ENCODE measurements at regions not wholly inside any gene's neighbourhood (a gene's known extent, or its start where the extent isn't known, plus 50 kb on each side); places are given as distances from the start of the nearest gene placed in this dataset.
A peak's percentile ranks its signal among the peaks of the same experiment; 100 is the strongest.

- no peak for FAIRE-seq
Observed at GRCh38 chr13:63209330-63210017, 1793.8 kb upstream of the PCDH20 start.

DNA sequence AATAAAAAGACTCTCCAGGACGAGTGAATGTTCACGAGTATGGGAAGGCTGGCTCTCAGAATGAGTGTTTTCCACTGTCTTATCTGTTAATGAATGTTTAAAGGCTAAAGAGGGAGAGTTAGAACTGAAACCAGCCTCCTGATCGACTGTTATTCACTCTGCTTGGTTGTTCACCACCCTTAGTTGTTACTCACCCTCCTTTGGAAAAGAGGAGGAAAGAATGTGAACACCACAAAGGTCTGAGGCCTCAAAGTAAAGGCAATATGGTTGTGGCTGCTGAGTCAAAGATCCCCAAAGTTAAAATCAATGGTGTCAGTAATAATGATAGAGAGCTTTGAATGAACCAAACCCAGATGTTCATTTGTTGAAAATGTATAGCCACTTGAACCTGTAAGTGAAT is 1793.2 kb upstream of the PCDH20 start:
- no peak for FAIRE-seq

- FAIRE-seq, result no peak
Observed at GRCh38 chr13:63206461-63206860, 1790.8 kb upstream of the PCDH20 start.

DNA sequence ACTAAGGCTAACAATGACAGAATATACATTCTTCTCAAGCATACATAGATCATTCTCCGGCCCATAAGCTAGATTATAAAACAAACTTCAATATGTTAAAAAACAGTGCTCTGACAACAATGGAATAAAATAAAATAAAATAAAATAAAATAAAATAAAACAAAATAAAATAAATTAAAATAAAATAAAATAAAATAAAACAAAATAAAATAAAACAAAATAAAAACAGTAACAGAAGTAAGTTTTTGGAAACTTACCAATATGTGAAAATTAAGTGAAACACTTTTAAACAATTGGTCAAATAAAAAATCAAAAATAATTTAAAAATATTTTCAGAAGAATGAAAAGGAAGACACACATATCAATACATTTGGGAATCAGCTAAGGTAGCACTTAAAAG is 1785.8 kb upstream of the PCDH20 start:
- peak; percentile 83 for FAIRE-seq

GRCh38 chr13:63199508-63199907 is 1783.9 kb upstream of the PCDH20 start:
- no peak for FAIRE-seq

GRCh38 chr13:63198071-63198470 is 1782.4 kb upstream of the PCDH20 start:
- FAIRE-seq, result no peak

DNA sequence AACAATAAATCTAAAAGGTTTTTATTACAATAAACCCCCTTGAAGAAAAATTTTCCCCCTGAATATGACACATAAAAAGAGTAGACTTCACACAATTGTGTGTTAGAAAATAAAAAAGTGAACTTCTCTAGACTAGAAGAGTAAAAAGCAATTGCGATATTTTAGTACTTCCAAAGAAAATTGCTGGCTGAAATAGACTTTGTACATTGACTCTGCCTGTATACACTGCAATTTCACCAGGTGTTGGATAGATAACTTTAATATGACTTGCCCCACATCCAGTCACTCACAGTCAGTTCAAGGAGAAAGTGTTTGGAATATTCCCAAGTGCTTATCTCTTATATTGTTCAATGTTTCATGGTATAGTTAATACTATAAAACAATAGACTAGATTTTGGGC is 1780.1 kb upstream of the PCDH20 start:
- FAIRE-seq, result no peak

- FAIRE-seq, result no peak
Observed at GRCh38 chr13:63190742-63191141, 1775.1 kb upstream of the PCDH20 start.

- FAIRE-seq, result no peak
Observed at GRCh38 chr13:63190219-63190618, 1774.6 kb upstream of the PCDH20 start.

DNA sequence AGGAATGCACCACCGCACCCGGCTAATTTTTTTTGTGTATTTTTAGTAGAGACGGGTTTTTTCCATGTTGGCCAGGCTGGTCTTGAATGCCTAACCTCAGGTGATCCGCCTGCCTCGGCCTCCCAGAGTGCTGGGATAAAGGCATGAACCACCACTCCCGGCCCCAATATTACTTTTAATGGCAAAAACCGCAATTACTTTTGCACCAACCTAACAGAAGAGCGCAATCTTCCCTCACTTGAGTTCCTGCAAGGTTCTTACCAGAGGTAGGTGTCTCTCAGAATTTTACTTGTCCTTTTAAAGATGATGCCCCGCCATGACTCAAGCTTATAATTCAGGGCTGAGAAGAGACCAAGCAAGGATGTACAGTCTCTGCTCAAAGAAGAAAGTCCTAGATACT is 1774.1 kb upstream of the PCDH20 start:
- FAIRE-seq, result no peak

GRCh38 chr13:63184693-63185092 is 1769.0 kb upstream of the PCDH20 start:
- FAIRE-seq, result no peak

DNA sequence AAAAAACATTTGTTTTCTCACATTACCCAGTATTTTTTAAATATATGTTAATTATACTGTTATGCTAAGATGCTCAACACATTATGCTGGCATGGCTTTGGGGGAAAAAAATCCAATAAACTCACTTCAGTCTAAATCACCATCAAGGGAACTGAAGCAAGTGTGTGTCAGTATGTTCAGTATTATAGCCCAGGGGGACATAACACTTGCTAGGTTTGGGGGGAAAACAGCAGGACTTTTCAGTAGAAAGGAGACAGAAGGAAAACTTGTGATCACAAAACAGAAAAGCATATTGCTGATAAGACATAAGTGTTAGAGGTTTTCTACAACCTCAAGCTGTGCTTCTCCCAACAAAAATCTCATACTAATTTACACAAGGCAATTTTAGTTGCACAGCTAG is 1759.9 kb upstream of the PCDH20 start:
- no peak for FAIRE-seq

DNA sequence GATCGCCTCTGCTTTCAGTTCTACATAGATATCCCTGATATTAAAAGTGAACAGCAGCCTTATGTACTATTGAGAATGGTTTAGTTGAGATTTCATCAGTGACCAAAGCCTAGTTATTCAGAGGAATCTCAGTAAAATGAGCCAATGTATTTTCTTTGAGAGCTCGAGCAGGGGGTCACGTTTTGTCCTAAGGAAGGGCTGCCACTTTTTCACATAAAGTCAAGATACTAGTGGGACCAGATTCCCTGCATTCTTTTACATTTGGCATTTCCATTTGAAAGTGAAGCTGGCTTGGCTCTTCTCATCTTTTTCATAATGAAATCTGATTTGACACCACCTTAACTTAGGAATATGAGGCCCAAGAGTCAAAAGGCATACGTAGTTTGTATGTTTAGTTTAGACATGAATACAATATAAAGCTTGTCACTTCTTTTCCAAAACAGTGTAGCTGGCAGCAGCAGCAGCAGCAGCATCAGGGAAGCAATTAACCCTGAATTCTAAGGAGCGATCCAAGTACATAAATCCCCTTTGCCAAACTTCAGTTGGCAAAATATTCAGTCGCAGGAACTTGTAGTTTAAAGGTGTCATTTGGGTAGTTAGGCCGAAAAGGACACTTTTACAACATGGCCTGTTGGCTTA is 1752.2 kb upstream of the PCDH20 start:
- no peak for FAIRE-seq

- FAIRE-seq, result no peak
Observed at GRCh38 chr13:63166345-63166744, 1750.7 kb upstream of the PCDH20 start.

DNA sequence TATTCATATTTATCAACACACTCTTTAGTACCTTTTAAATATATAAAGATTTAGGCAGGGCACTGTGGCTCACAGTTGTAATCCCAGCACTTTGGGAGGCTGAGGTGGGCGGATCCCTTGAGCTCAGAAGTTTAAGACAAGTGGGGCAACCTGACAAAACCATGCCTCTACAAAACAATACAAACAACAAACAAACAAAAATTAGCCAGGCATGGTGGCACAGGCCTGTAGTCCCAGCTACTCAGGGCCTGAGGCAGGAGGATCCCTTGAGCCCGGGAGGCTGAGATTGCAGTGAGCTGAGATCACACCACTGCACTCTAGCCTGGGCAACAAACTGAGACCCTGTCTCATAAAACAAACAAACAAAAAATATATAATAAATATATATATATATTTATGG is 1748.3 kb upstream of the PCDH20 start:
- no peak for FAIRE-seq

GRCh38 chr13:63161219-63161618 is 1745.6 kb upstream of the PCDH20 start:
- no peak for FAIRE-seq

DNA sequence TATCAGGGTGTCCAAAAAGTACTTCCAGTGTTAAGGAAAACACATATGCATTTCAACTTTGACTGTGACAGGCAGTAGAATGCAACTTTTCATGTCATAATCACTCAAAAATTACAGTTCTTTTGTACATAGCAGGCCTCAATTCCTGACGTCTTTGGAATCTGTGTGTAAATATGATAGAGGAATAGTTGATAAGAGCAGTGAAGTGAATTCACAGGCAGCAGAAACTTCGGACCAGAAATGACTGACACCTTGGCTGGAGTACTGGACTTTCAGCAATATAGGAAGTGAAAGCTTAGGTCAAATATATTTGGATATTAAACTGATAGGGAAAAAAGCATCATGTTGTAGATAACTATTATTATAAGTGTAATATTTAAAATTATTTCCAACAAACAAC is 1741.2 kb upstream of the PCDH20 start:
- no peak for FAIRE-seq

- no peak for FAIRE-seq
Observed at GRCh38 chr13:63149375-63149774, 1733.7 kb upstream of the PCDH20 start.

DNA sequence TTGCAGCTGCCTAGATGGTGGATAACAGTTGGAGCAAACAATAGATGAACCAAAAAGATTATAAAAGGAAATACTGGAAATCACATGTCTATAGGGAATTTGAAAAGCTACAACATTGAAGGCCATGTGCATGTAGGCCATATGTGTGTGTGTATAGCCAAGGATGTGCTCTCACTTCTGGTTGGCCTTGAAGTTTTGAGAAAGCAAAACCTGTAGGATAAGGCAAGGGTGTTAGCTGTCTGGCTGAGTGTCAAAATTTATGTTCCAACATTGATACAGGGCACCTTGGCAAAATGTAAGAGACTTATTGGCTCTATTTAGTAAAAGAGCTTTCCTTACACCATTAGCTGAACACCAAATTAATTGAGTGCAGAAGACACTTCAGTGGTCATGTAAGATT is 1723.6 kb upstream of the PCDH20 start:
- no peak for FAIRE-seq

GRCh38 chr13:63129995-63130394 is 1714.3 kb upstream of the PCDH20 start:
- FAIRE-seq, result no peak

DNA sequence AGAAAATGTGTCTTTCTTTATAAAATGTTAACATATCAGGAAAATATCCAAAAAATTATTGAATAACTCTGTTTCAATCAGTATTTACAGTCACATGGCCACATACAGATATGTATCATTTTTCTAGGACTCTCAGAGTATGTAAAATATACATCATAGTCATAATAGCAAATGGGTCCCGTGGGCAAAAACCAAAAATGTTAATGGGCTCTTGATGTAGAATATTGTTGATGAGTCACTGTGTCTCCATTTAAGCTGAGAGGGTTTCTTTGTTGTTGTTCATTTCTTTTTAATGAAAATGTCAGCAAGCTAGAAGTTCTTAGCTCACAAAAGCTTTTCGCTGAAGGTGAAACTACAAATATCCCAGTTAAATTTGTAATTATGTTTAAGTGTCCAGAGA is 1713.1 kb upstream of the PCDH20 start:
- no peak for FAIRE-seq

GRCh38 chr13:63124863-63125262 is 1709.2 kb upstream of the PCDH20 start:
- FAIRE-seq, result no peak

GRCh38 chr13:63120883-63121282 is 1705.2 kb upstream of the PCDH20 start:
- FAIRE-seq, result no peak

- no peak for FAIRE-seq
Observed at GRCh38 chr13:63117710-63118109, 1702.1 kb upstream of the PCDH20 start.

Data from colon (tissue), 2 donors.